ENCODE measurements at regions not wholly inside any gene's neighbourhood (a gene's known extent, or its start where the extent isn't known, plus 50 kb on each side); places are given as distances from the start of the nearest gene placed in this dataset.

- Histone ChIP-seq H2BK20ac (ENCODE audit: low read length) (no peak overlapping the region), H3K23me2 (ENCODE audit: low read depth, low read length) (no peaks in the 10 kb centered on the region), H3K27ac (ENCODE audit: low read depth, low read length) (no peak overlapping the region), H4K91ac (replicated peaks; ENCODE audit: insufficient read length, low read length) (no peak overlapping the region), H3K4ac (replicated peaks; ENCODE audit: insufficient read length, low read depth, low read length) (no peak overlapping the region), H4K20me1 (replicated peaks in 1 of 2; ENCODE audit: control insufficient read depth in 1 of 2, insufficient read depth in 2 of 2, low read length in 2 of 2) (no peaks in the 10 kb centered on the region), H3K9ac (replicated peaks in 1 of 4; ENCODE audit: extremely low read depth in 1 of 4, low read depth in 3 of 4, low read length in 3 of 4) (no peak overlapping the region), H3K27me3 (replicated peaks in 1 of 4; ENCODE audit: control insufficient read depth in 3 of 4, extremely low read depth in 1 of 4, insufficient read depth in 3 of 4, low read length in 3 of 4) (no peaks in the 10 kb centered on the region), H3K4me3 (ENCODE audit: extremely low read depth in 1 of 4, insufficient read depth in 2 of 4, low read depth in 3 of 4, low read length in 4 of 4) (no peak overlapping the region), H3K4me1 (replicated peaks in 1 of 4; ENCODE audit: control insufficient read depth in 3 of 4, insufficient read depth in 4 of 4, low read length in 3 of 4) (no peaks in the 10 kb centered on the region), H4K5ac (ENCODE audit: insufficient read length, low read depth, low read length) (no peak overlapping the region), H4K8ac (ENCODE audit: extremely low read depth, insufficient read depth, low read length) (no peak overlapping the region), H3K36me3 (ENCODE audit: control insufficient read depth in 2 of 4, insufficient read depth in 4 of 4, low read length in 3 of 4) (no peaks in the 10 kb centered on the region), H2BK12ac (ENCODE audit: low read depth, low read length) (no peak overlapping the region), H2BK5ac (ENCODE audit: low read depth, low read length) (no peak overlapping the region), H3K56ac (replicated peaks; ENCODE audit: insufficient read length, low read depth, low read length) (no peak overlapping the region), H3K79me2 (ENCODE audit: control insufficient read depth in 1 of 2, insufficient read depth in 2 of 2, low read length in 2 of 2) (no peaks in the 10 kb centered on the region), H3K18ac (ENCODE audit: extremely low read depth, low read length) (no peak overlapping the region), H2BK15ac (ENCODE audit: low read length) (no peak overlapping the region), H2AFZ (ENCODE audit: low read length) (0 out of 2 replicates have a peak overlapping the region, but pooled peaks have one; percentile 1), H3K23ac (ENCODE audit: insufficient read length) (no peak overlapping the region), H3K79me1 (ENCODE audit: low read depth, low read length) (no peaks in the 10 kb centered on the region), H2BK120ac (replicated peaks; ENCODE audit: low read depth, low read length) (no peak overlapping the region), H2AK5ac (ENCODE audit: low read depth, low read length) (no peak overlapping the region), H3K14ac (ENCODE audit: insufficient read length) (no peak overlapping the region), H3K4me2 (ENCODE audit: insufficient read depth in 1 of 2, low read depth in 2 of 2, low read length in 2 of 2) (no peak overlapping the region), H3K9me3 (ENCODE audit: insufficient read depth in 2 of 2, low read depth in 1 of 2, low read length in 1 of 2) (no peaks in the 10 kb centered on the region)
- 92% methylated on average over 3 of the region's 3 CpGs; no CpG with 5 or more reads in 1 of the 2 experiments for WGBS, 2 experiments (ENCODE audit: extremely low coverage in 1 of 2, insufficient coverage in 1 of 2, insufficient read length in 1 of 2, insufficient replicate concordance in 2 of 2, low coverage in 1 of 2, low lambda C conversion rate in 2 of 2, missing lambda C conversion rate in 1 of 2)
- ChIA-PET POLR2A (ENCODE audit: partially characterized antibody) (no interaction called here), CTCF (ENCODE audit: partially characterized antibody) (interaction anchor here (0.6 to 1.7 kb wide), 6 partner anchors 19 to 155 kb away, joined by 3 to 5 read pairs (median 3); no protein-coding TSS in a partner anchor)
- TF ChIP-seq RAD21 (IDR thresholded peaks at IDR 0.05 in 1 of 2, conservative IDR thresholded peaks at IDR 0.05 in 1 of 2; ENCODE audit: low read depth in 2 of 2, low read length in 2 of 2) (peak in 1 of 2 experiments; percentile 18; a peak in 2 of 4 replicates), RNF2 (IDR thresholded peaks at IDR 0.05; ENCODE audit: borderline replicate concordance, low read depth, low read length, missing control alignments, poor library complexity, severe bottlenecking) (no peak), CBX5 (IDR thresholded peaks at IDR 0.05; ENCODE audit: low read depth, low read length) (no peak), BACH1 (IDR thresholded peaks at IDR 0.05; ENCODE audit: low read length) (no peak)
- TF ChIP-seq, protein P1, sequence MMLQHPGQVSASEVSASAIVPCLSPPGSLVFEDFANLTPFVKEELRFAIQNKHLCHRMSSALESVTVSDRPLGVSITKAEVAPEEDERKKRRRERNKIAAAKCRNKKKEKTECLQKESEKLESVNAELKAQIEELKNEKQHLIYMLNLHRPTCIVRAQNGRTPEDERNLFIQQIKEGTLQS (IDR thresholded peaks at IDR 0.05; ENCODE audit: insufficient read depth, low read depth, low read length): no peak
- FAIRE-seq (no peak), DNase-seq (ENCODE audit: low read depth in 1 of 2, low spot score in 2 of 2) (no peak)
Observed at GRCh38 chr20:12815778-12816408, 192.9 kb upstream of the SPTLC3 start.

Measured in H1 (cell line).